Vagina (tissue), 2 donors: ENCODE measurements at regions not wholly inside any gene's neighbourhood (a gene's known extent, or its start where the extent isn't known, plus 50 kb on each side); places are given as distances from the start of the nearest gene placed in this dataset.

ENCODE experiments used
- CTCF ChIP-seq, 3 experiments: fragments of 450-650 bp in 2 of 3; fragments of 200-600 bp in 1 of 3; sonication (generic) in 1 of 3; IDR thresholded peaks; one replicate each; pipeline ENCODE4 v1.5.1; 2017 to 2019; ENCODE audit warnings: antibody characterized with exemption in 3 of 3, mild to moderate bottlenecking in 2 of 3, moderate library complexity in 2 of 3
- POLR2A ChIP-seq, 2 donors: fragments of 450-650 bp; IDR thresholded peaks; one replicate each; pipeline ENCODE4 v1.6.1; 2017; ENCODE audit warnings: antibody characterized with exemption in 2 of 2, mild to moderate bottlenecking in 2 of 2, moderate library complexity in 2 of 2
- POLR2AphosphoS5 ChIP-seq, 2 donors: sonication (generic); formaldehyde crosslinking; IDR thresholded peaks; one replicate each; pipeline ENCODE4 v1.9.0; 2017; ENCODE audit warnings: antibody characterized with exemption in 2 of 2, mild to moderate bottlenecking in 2 of 2, low read depth in 1 of 2; ENCODE audit not compliant: insufficient read depth in 1 of 2

- TF ChIP-seq CTCF (IDR thresholded peaks at IDR 0.05): no peak
- no peak for TF ChIP-seq POLR2A (IDR thresholded peaks at IDR 0.05)
- no peak for TF ChIP-seq POLR2AphosphoS5 (IDR thresholded peaks at IDR 0.05; ENCODE audit: insufficient read depth in 1 of 2, low read depth in 1 of 2)
These were observed 454.4 kb upstream of the ACTBL2 start for GRCh38 chr5:57937025-57937424.
